CD4-positive, alpha-beta T cell (primary cell): ENCODE measurements at regions not wholly inside any gene's neighbourhood (a gene's known extent, or its start where the extent isn't known, plus 50 kb on each side); places are given as distances from the start of the nearest gene placed in this dataset.

Source experiments
- ATAC-seq: fragments of 200-7000 bp; cut with Tn5 transposase; one replicate; pipeline ENCODE4 v1.10.0; 2022; ENCODE audit warnings: mild to moderate bottlenecking; ENCODE audit not compliant: poor library complexity
- CTCF ChIA-PET: fragments of 350-600 bp; sonication (Branson Sonifier 250); formaldehyde crosslinking; loops from one replicate; lab custom pipeline; 2021; ENCODE audit warnings: antibody characterized with exemption, inconsistent platforms; lab: Charles Lee
- POLR2A ChIA-PET: fragments of 350-600 bp; sonication (Branson Sonifier 250); formaldehyde crosslinking; loops from one replicate; lab custom pipeline; 2021; ENCODE audit warnings: antibody characterized with exemption, inconsistent platforms; lab: Charles Lee
- DNase-seq, 14 experiments: peaks; one replicate each; pipeline ENCODE4 v3.0.0-alpha.2; 2013 to 2020; ENCODE audit warnings: mixed read lengths in 2 of 14
- H3K27ac ChIP-seq, 2 donors: one replicate each; pipeline versions ENCODE4 v1.5.1 to v1.7.0; 2013; ENCODE audit warnings: low read length in 2 of 2, low read depth in 1 of 2, mild to moderate bottlenecking in 1 of 2
- H3K27me3 ChIP-seq, 2 experiments: 1 replicate in 1 of 2; 2 replicates in 1 of 2; pipeline versions ENCODE4 v1.6.1 to v1.7.0; 2013; ENCODE audit warnings: low read length in 2 of 2, control low read depth in 1 of 2, mild to moderate bottlenecking in 1 of 2, moderate library complexity in 1 of 2; ENCODE audit not compliant: insufficient read depth in 2 of 2, control insufficient read depth in 1 of 2
- H3K36me3 ChIP-seq: one replicate; pipeline ENCODE4 v1.6.1; 2013; ENCODE audit warnings: low read length, control low read depth; ENCODE audit not compliant: insufficient read depth
- H3K4me1 ChIP-seq: one replicate; pipeline ENCODE4 v1.6.1; 2013; ENCODE audit warnings: low read length, control low read depth; ENCODE audit not compliant: insufficient read depth
- H3K4me3 ChIP-seq: one replicate; pipeline ENCODE4 v1.5.1; 2013; ENCODE audit warnings: mild to moderate bottlenecking, low read length, moderate library complexity
- H3K9me3 ChIP-seq, 2 experiments: 1 replicate in 1 of 2; 2 replicates in 1 of 2; pipeline versions ENCODE4 v1.6.1 to v1.7.0; 2013; ENCODE audit warnings: low read length in 2 of 2, mild to moderate bottlenecking in 2 of 2, control low read depth in 1 of 2, moderate library complexity in 1 of 2; ENCODE audit not compliant: control insufficient read depth in 1 of 2, insufficient read depth in 1 of 2
- H3K27ac Mint-ChIP-seq: one replicate; pipeline ENCODE4 v1.8.0; 2020; ENCODE audit warnings: mixed read lengths
- H3K27me3 Mint-ChIP-seq: one replicate; pipeline ENCODE4 v1.8.0; 2021; ENCODE audit warnings: mixed read lengths
- H3K36me3 Mint-ChIP-seq: one replicate; pipeline ENCODE4 v1.8.0; 2021; ENCODE audit warnings: low read depth, mixed read lengths
- H3K4me1 Mint-ChIP-seq: one replicate; pipeline ENCODE4 v1.8.0; 2021; ENCODE audit warnings: low read depth, mixed read lengths
- H3K4me3 Mint-ChIP-seq: one replicate; pipeline ENCODE4 v1.8.0; 2020; ENCODE audit warnings: mild to moderate bottlenecking, mixed read lengths
- H3K9me3 Mint-ChIP-seq: one replicate; pipeline ENCODE4 v1.8.0; 2020; ENCODE audit warnings: mixed read lengths
- CTCF ChIP-seq: fragments of 200-600 bp; IDR thresholded peaks from one replicate; pipeline ENCODE4 v1.8.0; 2022; ENCODE audit warnings: antibody characterized with exemption, mild to moderate bottlenecking
- intact Hi-C, 2 experiments: fragments of 100-400 bp; cut with DNase I in 1 of 2; cut with micrococcal nuclease in 1 of 2; formaldehyde crosslinking; loops; one replicate each; pipeline versions ENCODE4 v1.15.1 to v1.9.0; 2023 to 2025; cut with DNase I, micrococcal nuclease

- POLR2A ChIA-PET: no interaction called here
- intact Hi-C loops: no loop called here
- no peaks in the 10 kb centered on the region for H3K9me3 Mint-ChIP-seq
Observed at GRCh38 chr1:165047994-165048393, 308.5 kb downstream of the LMX1A start.

GRCh38 chr1:165045902-165046301, 310.6 kb downstream of the LMX1A start:
- no peak overlapping the region for H3K4me3 ChIP-seq
- no peaks in the 10 kb centered on the region for H3K27me3 ChIP-seq
- Mint-ChIP-seq H3K27ac (no peak overlapping the region), H3K4me1 (no peaks in the 10 kb centered on the region), H3K27me3 (no peaks in the 10 kb centered on the region), H3K9me3 (no peaks in the 10 kb centered on the region), H3K4me3 (no peak overlapping the region), H3K36me3 (no peaks in the 10 kb centered on the region)
- no peaks in the 10 kb centered on the region for H3K36me3 ChIP-seq
- ChIA-PET CTCF (no interaction called here), POLR2A (no interaction called here)
- peaks cover 0 to 6% of the 10 kb centered on the region in 2 experiments for H3K9me3 ChIP-seq
- ATAC-seq: no peak
- H3K27ac ChIP-seq: no peak overlapping the region
- no peaks in the 10 kb centered on the region for H3K4me1 ChIP-seq
- no peak for TF ChIP-seq CTCF
- intact Hi-C loops: no loop called here
- DNase-seq: no peak

More at GRCh38 chr1:165047994-165048393, 308.5 kb downstream of the LMX1A start:
- Histone ChIP-seq H3K27ac (no peak overlapping the region), H3K4me1 (no peaks in the 10 kb centered on the region), H3K9me3 (peaks cover 0 to 6% of the 10 kb centered on the region in 2 experiments), H3K36me3 (no peaks in the 10 kb centered on the region), H3K4me3 (no peak overlapping the region), H3K27me3 (no peaks in the 10 kb centered on the region)
- Mint-ChIP-seq H3K27ac (no peak overlapping the region), H3K4me1 (no peaks in the 10 kb centered on the region), H3K36me3 (no peaks in the 10 kb centered on the region), H3K27me3 (no peaks in the 10 kb centered on the region), H3K4me3 (no peak overlapping the region)
- ATAC-seq: no peak
- CTCF ChIA-PET: no interaction called here
- no peak for TF ChIP-seq CTCF
- DNase-seq: no peak

- Histone ChIP-seq H3K9me3 (no peaks in the 10 kb centered on the region), H3K36me3 (no peaks in the 10 kb centered on the region), H3K4me1 (no peaks in the 10 kb centered on the region), H3K27ac (no peak overlapping the region), H3K4me3 (no peak overlapping the region), H3K27me3 (no peaks in the 10 kb centered on the region)
- H3K4me3 Mint-ChIP-seq: no peak overlapping the region
- no peaks in the 10 kb centered on the region for H3K27me3 Mint-ChIP-seq
- ATAC-seq: no peak
- TF ChIP-seq CTCF: no peak
- intact Hi-C loops: no loop called here
- peaks cover 3% of the 10 kb centered on the region for H3K9me3 Mint-ChIP-seq
- ChIA-PET CTCF (no interaction called here), POLR2A (no interaction called here)
- no peaks in the 10 kb centered on the region for H3K36me3 Mint-ChIP-seq
- DNase-seq: no peak
- no peaks in the 10 kb centered on the region for H3K4me1 Mint-ChIP-seq
- H3K27ac Mint-ChIP-seq: no peak overlapping the region
Observed at GRCh38 chr1:165040641-165041040, 315.9 kb downstream of the LMX1A start.
